Ammon's horn (tissue), 1 donor: ENCODE measurements at regions not wholly inside any gene's neighbourhood (a gene's known extent, or its start where the extent isn't known, plus 50 kb on each side); places are given as distances from the start of the nearest gene placed in this dataset.
"Not testable (repeated sequence)": the region's sequence is repeated elsewhere in the genome, so short reads cannot be mapped to it uniquely, and the experiment has no call there.

Source experiments
- DNase-seq: peaks from one replicate; pipeline ENCODE4 v3.0.0-alpha.2; 2016; ENCODE audit warnings: low spot score

DNA sequence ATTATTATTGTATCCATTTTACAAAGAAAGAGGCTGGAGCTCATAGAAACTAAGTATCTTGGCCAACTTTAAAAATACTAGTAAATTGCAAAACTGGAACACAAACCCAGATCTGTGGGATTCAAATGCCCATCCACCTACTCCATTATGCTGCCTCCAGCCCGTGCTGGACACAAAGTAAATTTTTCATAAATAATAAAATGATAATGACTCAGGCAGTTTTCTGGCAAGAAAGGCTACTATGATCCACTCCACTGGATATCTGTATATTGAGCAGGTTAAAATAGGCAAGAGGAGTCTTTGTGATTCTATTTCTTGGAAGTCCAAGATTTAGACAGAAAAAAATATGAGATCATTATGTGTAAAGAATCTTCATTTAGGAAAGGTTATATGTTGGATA, 138.3 kb upstream of the DUSP10 start:
- no peak for DNase-seq

DNA sequence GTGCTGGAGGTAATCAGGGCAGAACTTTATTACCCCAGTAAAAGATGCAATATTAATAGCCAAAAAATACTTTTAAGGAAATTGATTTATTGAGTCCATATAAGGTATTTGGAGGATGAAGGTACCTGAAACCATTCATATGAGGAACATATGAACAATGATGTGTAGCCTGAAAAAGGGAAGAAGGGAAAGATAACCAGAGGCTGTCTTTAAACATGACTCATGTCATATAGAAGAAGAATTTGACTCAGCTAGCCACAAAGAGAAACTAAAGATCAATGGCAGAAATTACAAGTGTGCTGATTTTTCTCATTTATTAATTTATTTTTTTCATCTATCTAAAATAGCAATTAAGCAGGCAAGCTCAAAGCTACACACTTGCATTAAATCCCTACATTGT, 136.2 kb upstream of the DUSP10 start:
- DNase-seq: no peak

DNA sequence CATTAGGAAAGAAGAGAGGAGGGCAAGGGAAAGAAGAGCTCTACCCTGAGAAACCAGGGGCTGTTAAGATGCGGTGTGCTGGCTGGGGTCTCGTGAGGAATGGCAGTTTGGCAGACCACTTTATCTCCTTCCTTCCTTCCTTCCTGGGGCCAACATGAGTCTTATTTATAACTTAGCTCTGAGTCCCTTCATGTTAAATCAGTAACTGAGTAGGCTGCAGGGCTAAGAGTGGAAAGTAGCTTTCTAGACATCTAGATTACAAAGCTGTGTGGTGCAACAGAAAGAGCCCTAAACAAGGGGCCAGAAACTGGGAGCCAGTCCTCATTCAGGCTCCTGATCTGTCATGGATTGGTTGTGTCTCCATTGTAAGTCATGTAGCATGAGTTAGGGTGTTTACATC, 135.4 kb upstream of the DUSP10 start:
- no peak for DNase-seq

DNA sequence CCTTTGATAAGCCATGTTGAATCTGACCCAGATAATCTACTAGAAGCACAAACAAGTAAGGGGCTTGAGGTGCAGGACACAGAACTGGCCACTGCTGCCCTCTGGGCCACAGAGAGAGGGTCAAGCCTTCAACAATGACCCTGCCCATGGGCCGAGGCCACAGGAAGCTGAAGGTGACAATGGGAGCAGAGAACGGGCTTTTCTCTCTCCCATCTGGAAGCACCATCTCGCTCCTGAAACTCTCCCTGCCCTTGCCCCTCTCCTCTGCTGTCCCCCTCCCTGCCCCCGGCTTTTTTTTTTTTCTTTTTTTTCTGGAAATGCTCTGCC, 133.1 kb upstream of the DUSP10 start:
- no peak for DNase-seq

DNA sequence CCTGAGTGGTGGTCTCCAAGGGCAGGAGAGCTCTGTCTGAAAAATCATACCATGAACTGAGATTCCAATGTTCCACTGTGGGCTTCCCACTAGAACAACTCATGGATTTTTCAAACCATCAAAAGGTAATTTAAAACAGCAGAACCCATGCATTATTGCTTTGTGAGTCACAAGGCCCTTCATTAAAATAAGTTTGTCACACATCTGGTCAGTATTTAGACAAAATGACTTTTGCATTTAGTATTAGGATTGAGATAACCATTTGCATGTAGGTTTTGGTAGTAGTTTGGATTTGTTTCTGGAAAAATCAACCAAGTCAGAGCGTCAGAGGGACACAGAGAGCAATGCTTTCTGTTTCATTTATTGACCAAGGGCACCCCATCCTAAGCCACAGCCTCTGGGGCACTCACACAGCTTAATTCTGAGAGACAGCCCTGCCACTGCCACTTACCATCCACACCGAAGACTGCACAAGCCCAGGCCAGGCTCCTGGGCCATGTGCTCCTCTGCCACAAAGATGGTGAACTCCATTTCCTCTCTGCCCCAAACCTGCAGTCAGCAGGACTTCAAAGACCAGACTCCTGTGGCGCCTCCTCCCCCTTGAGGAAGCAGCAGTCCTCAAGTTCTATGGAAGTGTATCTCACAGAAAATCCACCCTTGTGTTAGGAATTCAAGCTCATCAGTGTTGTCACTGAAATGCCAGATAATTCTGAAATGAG, 132.6 kb upstream of the DUSP10 start:
- no peak for DNase-seq

DNA sequence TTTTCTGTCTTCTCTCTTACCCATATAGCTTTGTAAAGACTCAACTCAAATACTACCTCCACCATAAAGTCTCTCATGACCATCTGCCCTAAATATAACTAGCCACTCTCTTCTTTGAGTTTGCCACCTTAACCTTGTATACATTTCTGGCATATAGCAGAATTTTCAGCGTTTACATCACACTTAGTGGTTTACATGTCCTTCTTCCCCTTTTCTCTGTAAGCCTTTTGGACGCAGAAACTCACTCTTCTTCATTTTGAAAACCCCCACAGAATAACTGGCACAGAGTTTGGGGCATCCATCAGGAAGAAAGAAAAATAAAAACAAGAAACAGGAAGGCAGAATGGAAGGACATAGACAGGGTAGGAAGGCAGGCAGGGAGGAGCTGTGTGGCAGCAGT, 131.8 kb upstream of the DUSP10 start:
- DNase-seq: no peak

DNA sequence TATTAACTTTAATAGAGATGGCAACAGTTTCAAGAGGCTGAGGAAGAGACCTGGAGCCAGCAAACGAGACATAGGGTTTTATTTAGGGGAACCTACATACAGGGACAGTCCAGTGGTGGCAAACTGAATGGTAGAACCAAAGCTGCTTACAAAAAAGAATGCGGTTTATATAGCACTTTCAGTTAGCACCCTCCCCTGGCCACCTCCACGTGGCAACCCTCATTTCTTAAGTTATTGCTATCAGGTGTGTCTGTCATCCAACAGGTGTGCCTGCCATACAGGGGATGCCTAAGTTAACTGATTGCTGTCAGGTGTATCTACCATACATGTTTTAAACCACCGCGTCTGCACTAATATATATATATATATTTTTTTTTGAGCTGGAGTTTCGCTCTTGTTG, 129.2 kb upstream of the DUSP10 start:
- no peak for DNase-seq

DNA sequence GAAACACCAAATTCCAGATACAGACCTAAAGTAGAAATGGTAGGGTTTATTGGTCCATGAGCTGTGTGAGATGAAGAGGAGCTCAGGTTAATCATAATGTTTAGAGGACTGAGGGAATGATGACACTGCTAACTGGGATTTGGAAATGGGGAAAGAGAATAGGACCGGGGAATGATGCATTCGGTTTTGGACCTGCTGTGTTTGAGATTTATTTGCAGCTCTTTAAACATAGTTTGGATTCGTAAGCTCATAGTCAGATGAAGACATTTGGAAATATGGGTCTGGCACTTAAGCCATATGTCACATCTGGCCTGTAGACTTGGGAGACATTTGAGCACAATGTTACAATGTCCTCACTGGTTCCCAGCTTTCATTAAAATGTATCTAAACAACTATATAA, 127.9 kb upstream of the DUSP10 start:
- DNase-seq: no peak

DNA sequence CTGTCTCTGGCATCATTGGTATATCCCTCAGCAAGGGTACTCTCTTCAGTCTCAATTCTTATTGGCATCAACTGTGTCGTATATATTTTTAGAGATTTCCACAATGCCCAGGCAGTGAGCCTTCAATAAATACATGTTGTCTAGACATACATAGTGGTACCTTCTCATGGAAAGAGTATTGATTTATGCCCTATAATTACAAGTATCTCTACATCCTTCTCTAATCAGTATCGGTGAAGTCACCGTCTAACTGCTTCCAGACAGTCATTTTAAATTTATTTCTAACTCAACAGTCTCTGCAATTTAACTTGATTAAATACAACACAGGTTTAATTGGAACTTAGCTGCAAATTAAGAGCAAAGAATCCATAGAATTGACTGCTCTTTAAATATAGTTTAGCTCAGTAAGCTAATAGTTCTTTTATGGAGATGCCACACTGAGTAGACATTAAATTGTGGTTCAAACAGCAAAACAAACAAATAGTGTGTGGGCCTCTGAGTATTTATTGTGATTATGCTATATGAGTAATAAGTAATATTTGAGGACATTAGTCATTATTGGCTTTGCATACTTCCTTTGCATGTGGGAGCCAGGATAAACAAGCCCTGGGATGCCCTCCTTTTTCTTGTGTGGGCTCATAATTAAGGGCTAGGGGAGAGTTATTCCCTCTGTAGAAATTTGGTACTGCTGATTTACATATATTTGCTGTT, 126.9 kb upstream of the DUSP10 start:
- DNase-seq: no peak

DNA sequence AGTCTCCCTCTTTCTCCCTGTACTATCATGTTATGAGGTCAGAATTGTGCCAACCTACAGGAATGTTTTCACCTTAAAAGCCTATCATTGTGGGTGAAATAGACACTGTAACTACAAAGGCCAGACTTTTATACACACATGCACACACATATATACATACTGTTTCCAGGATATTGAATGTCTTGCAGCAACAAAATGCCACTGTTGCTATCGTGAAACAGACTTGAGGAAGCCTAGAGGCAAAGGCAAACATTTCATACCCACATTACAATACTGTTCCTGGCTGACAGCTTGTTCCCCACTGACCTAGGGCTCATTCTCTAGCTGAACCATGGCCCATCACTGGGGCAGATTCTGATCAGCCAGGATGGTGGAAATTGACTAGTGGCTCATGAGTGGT, 125.1 kb upstream of the DUSP10 start:
- DNase-seq: no peak

DNA sequence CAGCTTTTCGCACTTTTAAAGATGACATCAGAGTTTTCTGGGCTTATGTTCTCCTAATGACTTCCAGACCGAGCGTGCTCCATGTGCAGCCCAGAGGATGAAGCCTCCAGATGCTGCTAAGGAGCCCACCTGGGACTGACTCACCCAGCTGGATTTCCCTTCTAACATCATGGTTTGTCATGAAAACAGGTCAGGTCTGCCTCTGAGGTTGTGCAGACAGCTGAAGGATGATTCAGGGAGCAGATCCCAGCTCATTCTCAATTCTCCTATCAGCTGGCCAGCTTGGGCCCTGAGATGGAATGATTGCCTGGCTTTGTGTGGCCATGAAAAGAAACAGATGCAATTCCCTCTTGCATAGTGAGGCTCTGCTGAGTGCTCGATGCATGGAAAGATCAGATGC, 123.9 kb upstream of the DUSP10 start:
- DNase-seq: no peak

DNA sequence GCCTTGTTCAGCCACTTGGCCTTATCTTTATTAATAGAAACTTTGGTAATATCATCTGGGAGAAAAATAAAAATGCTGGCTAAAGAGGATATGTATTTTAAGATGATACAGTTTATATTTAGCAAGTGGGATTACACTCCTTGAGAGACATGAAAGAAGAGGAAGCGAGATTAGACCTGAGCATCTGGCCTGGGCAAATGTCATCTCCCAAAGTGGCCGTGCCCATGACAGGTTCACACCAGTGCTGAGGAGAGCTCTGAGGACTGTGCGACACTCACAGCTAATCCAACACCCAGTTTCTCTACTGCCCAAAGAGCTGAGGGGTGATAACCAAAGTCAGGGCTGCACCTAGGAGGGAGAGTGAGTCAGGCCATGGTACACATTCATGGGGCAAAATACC, 121.7 kb upstream of the DUSP10 start:
- DNase-seq: no peak

DNA sequence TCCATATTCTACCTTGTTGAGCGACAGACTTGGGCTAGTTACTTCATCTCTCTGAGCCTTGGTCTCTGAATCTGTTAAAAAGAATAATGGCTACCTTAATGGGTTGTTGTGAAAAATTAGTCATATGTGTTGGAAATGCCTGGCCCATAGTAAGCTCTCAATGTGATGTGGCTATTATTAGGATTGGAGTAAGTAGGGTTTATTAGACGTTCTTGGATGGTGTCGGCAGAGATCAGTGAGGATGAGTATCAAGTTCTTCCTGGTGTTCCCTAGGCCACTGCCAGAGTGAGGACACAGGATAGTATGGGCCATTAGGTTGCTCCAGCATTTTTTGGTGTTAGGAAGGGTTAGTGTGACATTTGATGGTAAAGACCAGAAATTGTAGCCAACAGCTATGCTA, 121.1 kb upstream of the DUSP10 start:
- DNase-seq: no peak

DNA sequence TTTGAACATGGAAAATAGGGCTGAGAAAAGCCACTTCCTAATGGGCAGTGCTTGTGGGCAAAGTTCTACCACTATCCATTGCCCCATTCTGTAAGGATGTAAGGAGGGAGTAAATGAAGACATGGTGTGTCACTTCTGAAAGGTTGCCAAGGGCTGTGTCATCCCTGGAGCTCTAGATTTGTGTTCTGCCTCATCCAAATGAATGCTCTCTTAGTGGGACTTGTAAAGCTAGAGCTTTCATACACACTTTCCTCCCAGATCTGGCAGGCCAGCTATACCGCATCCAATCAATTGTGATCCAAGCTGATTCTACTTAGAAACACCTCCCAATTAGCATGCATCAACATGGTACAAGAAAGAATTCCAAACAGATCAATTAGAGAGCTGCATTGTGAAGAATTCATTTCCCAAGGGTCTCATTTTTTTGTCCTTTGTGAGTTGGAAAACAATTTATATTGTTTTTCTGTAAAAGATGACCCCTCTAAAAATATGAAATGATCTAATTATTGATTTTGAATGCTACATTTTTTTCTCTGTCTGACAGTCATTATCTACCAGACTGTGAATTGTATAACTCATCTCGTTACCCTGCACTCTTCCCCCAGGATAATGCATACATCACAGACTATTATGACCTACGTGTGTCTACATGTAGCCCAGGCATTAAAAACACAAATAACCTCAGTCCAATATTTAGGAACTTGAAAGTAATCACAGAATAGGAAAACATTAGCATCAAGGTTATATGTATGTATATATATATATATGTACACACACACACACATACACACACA, 117.1 kb upstream of the DUSP10 start:
- no peak for DNase-seq

DNA sequence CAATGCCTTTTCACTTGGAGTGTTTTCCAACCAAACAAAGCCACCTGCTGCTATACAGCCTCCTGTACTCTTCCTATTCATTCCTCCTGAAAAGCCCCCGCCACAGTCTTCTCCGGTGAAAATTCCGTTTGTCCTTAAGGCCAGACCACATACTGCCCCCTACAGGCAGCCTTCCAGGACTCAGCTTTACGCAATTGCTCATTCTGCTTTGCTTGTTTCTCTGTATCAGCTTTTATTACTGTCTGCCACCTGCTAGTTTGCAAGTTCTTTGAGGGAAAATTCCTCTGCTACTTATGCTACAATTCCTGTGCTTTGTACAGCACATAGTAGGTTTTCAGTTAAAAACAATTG, 115.2 kb upstream of the DUSP10 start:
- not testable (repeated sequence) for DNase-seq

DNA sequence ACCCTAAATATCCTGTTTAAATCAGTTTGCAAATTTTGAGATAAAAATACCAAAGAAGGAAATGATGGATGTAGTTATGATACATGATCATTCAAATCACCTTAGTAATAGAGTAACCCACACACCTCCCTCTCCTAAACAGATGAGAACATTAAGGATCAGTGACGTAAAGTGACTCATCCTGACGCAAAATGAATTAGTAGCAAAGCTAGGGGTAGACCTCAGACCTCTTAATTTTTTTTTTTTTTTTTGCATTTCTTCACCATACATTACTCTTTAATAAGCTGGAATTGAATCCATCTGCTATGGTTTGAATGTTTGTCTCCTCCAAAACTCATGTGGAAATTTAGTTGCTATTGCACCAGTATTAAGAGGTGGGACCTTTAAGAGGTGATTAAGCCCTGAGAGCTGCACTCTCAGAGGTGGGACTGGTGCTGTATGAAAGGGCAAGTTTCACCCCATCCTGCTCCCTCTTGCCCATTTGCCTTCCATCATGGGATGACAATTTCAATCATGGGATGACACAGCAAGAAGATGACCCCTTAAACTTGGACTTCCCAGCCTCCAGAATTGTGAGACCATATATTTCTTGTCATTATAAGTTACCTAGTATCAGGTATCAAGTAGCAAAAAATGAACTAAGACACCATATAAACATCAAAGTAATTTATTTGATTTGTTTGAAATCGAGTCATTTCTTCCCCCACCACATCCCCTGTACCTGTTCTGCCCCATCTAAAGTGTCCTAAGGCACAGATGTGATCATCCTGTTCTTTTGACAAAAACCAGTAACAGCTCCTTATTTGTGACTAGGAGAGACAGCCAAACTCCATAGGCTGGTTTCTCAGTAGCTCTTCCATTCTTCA, 114.6 kb upstream of the DUSP10 start:
- no peak for DNase-seq

DNA sequence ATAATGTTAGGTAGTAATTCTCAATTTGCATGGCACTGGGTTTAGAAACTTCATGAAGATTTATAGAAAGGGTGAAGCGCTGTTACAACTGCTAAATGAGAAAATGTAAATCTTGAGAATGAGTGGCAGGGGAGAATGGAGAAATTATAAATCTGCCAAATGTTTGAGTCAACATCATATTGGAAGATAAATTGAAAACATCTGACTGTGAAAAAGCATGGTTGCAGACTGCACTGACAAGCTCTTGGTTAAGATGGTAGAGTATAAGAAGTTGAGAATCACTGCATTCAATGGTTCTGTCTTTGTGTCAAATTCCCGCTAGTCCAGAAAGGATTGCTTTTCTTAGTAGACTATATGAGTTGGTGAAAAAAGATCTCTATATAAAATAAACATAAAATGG, 113.3 kb upstream of the DUSP10 start:
- no peak for DNase-seq

DNA sequence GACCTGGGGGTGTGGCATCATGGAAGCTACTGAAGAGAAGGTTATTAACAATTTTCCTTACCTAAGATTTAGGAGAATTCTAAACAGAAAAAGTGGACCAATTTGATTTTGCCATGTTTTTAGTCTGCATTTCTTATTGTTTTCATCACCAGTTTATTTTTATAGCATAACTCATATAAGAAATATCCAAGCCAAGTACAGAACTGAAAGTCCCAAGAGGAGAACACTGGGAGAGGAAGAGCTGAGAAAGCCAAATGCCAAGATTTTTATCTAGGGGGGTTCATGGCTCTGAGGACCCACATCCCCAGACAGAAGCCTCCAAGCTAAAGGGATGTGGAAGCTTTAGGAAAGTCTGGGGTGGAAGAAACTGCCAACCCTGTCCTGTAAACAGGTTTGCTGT, 109.4 kb upstream of the DUSP10 start:
- no peak for DNase-seq

DNA sequence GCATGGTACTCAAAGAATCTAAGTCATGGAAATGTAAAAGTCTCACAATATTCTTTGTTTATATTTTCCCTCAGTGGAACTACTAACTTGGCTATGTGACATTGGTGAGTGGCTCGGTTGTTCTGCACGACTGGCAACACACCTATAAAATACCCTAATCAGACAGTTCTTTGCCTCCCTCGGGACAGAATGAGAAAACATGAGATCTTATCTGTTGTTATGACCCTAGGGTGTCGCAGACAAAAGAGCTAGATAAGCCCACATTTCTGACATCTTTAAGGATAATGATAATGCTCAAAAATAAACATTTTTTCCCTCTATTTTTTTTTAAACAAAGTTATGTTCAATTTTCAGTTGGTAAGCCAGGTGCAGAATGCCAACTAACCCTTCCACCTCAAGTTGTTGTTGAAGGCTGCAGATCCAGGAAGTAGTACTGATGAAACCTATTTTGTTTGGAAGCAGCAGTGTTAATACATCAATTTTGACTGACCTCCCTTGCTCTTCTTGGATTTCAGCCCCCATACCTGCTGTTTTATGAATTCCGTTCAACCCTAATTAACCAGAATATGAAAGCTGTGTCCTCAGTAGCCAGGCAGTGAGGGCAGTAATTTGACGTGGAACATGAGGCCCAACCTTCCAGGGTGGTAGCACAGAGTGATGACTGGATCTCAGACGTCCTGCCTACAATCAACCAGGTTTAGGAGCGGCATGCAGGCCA, 108.7 kb upstream of the DUSP10 start:
- DNase-seq: no peak

DNA sequence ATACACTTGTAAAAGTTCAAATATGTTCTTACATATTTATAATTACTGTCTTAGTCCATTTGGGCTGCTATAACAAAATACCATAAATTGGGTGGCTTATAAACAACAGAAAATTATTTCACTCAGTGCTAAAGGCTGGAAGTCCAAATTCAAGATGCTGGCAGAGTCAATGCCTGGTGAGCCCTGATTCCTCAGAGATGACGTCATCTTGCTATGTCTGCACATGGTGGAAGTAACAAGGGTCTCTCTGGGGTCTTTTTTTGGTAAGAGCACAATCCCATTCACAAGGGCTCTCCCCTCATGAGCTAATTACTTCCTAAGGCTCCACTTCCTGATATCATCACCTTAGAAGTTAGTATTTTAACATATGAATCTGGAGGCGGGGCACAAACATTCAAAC, 108.0 kb upstream of the DUSP10 start:
- no peak for DNase-seq

DNA sequence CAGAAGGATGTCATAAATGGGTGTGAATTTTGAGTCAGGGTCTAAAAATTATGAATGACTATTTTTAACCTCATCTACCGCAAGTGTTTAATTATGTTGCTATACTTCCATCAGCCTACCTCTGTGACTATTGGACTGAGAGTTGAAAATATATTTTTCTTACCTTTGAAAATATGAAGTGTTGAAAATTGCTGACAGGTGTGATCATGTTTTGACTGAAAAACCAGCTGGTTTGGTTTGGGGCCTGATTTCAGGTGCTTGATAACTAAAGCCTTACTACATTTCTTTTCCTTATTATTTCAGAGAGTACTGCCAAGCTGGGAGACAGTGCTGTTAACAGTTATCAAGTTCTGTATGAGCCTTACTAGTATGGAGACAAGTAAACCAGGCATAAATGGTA, 107.2 kb upstream of the DUSP10 start:
- DNase-seq: no peak

DNA sequence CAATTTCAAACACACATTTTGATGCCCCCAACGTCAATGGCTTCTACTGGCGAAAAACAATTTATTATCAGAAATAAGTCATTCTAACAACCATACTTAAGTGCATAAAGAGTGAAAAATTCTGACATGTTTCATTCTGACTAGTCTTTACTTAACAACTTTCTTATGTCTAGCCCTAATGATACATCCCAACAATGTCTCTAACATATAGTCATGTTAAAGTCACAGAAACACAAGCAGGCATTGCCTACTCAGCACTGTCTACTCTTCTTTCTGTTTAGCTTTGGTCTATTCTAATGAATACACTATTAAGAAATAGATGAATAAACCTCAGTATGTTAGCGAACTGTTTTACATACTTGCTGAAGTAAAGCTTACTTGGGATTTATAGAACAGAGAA, 105.8 kb upstream of the DUSP10 start:
- no peak for DNase-seq
